RWPE2 (cell line): ENCODE measurements at regions not wholly inside any gene's neighbourhood (a gene's known extent, or its start where the extent isn't known, plus 50 kb on each side); places are given as distances from the start of the nearest gene placed in this dataset.

Source experiments
- ATAC-seq: fragments of 200-7000 bp; cut with Tn5 transposase; 3 replicates; pipeline ENCODE4 v1.9.1; 2021; ENCODE audit warnings: low read depth
- DNase-seq: peaks from one replicate; pipeline ENCODE4 v3.0.0-alpha.2; 2020; ENCODE audit warnings: low spot score
- H3K27ac ChIP-seq: fragments of 450-650 bp; 2 replicates; pipeline ENCODE4 v1.5.1; 2017; ENCODE audit warnings: mild to moderate bottlenecking; ENCODE audit not compliant: poor library complexity, severe bottlenecking
- H3K27me3 ChIP-seq: fragments of 250-450 bp; sonication (Bioruptor Pico); 2 replicates; pipeline ENCODE4 v1.5.1; 2021; ENCODE audit warnings: mild to moderate bottlenecking, moderate library complexity; ENCODE audit not compliant: insufficient read depth, poor library complexity, severe bottlenecking
- H3K36me3 ChIP-seq: fragments of 250-450 bp; sonication (Bioruptor Pico); 2 replicates; pipeline ENCODE4 v1.5.1; 2020; ENCODE audit warnings: low read depth, mild to moderate bottlenecking, moderate library complexity
- H3K4me1 ChIP-seq: fragments of 250-450 bp; sonication (Bioruptor Pico); 2 replicates; pipeline ENCODE4 v1.5.1; 2021; ENCODE audit warnings: mild to moderate bottlenecking, moderate library complexity; ENCODE audit not compliant: insufficient read depth, poor library complexity, severe bottlenecking
- H3K4me3 ChIP-seq: fragments of 250-450 bp; sonication (Bioruptor Pico); 2 replicates; pipeline ENCODE4 v1.5.1; 2021; ENCODE audit warnings: mild to moderate bottlenecking, moderate library complexity; ENCODE audit not compliant: severe bottlenecking
- H3K9me3 ChIP-seq: fragments of 250-450 bp; sonication (Bioruptor Pico); 2 replicates; pipeline ENCODE4 v1.5.1; 2021; ENCODE audit warnings: mild to moderate bottlenecking, moderate library complexity; ENCODE audit not compliant: severe bottlenecking
- TF ChIP-seq, protein P1 (sequence below): fragments of 450-650 bp; IDR thresholded peaks from one replicate; pipeline ENCODE4 v1.5.1; 2017; ENCODE audit warnings: mild to moderate bottlenecking, moderate library complexity; ENCODE audit not compliant: poor library complexity, severe bottlenecking

- H3K9me3 ChIP-seq: no peaks in the 10 kb centered on the region
- H3K36me3 ChIP-seq: no peaks in the 10 kb centered on the region
- no peak for ATAC-seq
- H3K4me1 ChIP-seq: no peaks in the 10 kb centered on the region
- H3K4me3 ChIP-seq: no peak overlapping the region
- H3K27me3 ChIP-seq: no peaks in the 10 kb centered on the region
- TF ChIP-seq, protein P1, sequence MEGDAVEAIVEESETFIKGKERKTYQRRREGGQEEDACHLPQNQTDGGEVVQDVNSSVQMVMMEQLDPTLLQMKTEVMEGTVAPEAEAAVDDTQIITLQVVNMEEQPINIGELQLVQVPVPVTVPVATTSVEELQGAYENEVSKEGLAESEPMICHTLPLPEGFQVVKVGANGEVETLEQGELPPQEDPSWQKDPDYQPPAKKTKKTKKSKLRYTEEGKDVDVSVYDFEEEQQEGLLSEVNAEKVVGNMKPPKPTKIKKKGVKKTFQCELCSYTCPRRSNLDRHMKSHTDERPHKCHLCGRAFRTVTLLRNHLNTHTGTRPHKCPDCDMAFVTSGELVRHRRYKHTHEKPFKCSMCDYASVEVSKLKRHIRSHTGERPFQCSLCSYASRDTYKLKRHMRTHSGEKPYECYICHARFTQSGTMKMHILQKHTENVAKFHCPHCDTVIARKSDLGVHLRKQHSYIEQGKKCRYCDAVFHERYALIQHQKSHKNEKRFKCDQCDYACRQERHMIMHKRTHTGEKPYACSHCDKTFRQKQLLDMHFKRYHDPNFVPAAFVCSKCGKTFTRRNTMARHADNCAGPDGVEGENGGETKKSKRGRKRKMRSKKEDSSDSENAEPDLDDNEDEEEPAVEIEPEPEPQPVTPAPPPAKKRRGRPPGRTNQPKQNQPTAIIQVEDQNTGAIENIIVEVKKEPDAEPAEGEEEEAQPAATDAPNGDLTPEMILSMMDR: no peak
- no peak overlapping the region for H3K27ac ChIP-seq
- no peak for DNase-seq
Observed at GRCh38 chrX:38993500-38993899, 192.2 kb downstream of the MID1IP1 start.

- TF ChIP-seq, protein P1: no peak
- DNase-seq (no peak), ATAC-seq (no peak)
- no peaks in the 10 kb centered on the region for H3K4me1 ChIP-seq
- no peaks in the 10 kb centered on the region for H3K9me3 ChIP-seq
- no peaks in the 10 kb centered on the region for H3K36me3 ChIP-seq
- H3K27me3 ChIP-seq: no peaks in the 10 kb centered on the region
- H3K4me3 ChIP-seq: no peak overlapping the region
- no peak overlapping the region for H3K27ac ChIP-seq
Observed at GRCh38 chrX:38999099-38999498, 197.8 kb downstream of the MID1IP1 start.

DNA sequence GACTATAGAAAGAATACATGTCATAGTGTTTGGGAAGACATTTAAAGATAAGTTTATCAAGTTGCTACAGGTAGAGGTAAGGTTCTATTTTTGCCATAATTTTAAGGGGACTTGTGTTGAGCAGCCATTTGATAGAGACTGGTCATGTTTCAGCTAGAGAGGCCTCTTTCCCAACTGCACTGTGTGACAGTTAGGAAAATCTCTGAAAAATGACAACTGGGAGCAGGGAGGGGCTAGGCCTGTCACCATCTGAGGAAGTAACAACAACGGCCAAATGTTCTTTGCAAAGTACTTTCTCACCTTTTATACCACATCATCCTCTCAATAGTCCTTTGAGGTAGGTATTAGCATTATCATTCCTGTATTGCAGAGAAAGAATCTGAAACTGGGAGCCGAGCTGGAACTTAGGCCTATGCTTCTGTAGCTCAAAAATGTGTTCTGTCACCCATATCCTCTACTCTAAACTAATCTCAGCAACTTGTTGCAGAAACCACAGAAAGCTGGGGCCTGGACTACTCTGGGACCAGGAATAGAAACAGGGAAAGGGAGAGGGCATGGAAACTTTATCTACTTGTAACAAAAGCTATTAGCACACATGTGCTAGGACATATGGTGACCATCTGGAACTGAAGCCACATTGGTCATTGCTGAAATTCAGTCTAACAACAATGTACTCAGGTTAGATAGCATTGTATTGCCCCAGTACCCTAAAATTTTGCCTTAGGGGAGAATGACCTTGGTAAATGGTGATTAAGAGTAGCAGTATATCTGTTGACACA is 198.9 kb downstream of the MID1IP1 start:
- Histone ChIP-seq H3K4me1 (no peaks in the 10 kb centered on the region), H3K27ac (no peak overlapping the region), H3K9me3 (no peaks in the 10 kb centered on the region), H3K36me3 (no peaks in the 10 kb centered on the region), H3K4me3 (no peak overlapping the region), H3K27me3 (no peaks in the 10 kb centered on the region)
- TF ChIP-seq, protein P1: no peak
- ATAC-seq (no peak), DNase-seq (no peak)

GRCh38 chrX:39000802-39001201 is 199.5 kb downstream of the MID1IP1 start:
- ATAC-seq: no peak
- no peak overlapping the region for H3K4me3 ChIP-seq
- H3K4me1 ChIP-seq: no peaks in the 10 kb centered on the region
- no peaks in the 10 kb centered on the region for H3K9me3 ChIP-seq
- no peak overlapping the region for H3K27ac ChIP-seq
- no peaks in the 10 kb centered on the region for H3K27me3 ChIP-seq
- TF ChIP-seq, protein P1: no peak
- no peaks in the 10 kb centered on the region for H3K36me3 ChIP-seq
- DNase-seq: no peak

DNA sequence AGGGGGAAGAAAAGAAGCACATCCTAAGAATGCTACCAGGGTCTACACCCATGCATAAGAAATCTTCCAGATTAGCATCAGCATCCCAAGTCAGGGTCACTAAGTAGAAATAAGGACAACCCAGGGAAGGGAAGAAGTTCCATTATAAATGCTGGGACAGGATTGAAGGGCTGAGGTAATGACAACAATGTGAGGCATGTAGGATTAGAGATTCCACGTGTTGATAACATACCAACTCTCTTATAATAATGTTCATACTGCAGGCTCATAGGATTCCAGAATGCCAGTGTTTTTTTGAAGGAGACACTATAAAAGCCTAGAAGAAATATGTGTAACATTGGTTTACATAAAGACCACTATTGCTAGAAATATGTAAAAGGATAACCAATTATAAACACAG is 201.2 kb downstream of the MID1IP1 start:
- TF ChIP-seq, protein P1: no peak
- Histone ChIP-seq H3K27me3 (no peaks in the 10 kb centered on the region), H3K9me3 (no peaks in the 10 kb centered on the region), H3K36me3 (no peaks in the 10 kb centered on the region), H3K4me3 (no peak overlapping the region), H3K27ac (no peak overlapping the region), H3K4me1 (no peaks in the 10 kb centered on the region)
- no peak for DNase-seq
- no peak for ATAC-seq
